Stomach (tissue), 8 donors: ENCODE measurements at regions not wholly inside any gene's neighbourhood (a gene's known extent, or its start where the extent isn't known, plus 50 kb on each side); places are given as distances from the start of the nearest gene placed in this dataset.

Experiments
- DNase-seq, 2 donors: peaks; one replicate each; pipeline versions ENCODE4 v3.0.0 to v3.0.0-alpha.2; 2013 to 2019
- H3K27ac ChIP-seq, 5 donors: fragments of 200-600 bp in 4 of 5; sonication (generic) in 4 of 5; one replicate each; pipeline ENCODE4 v1.5.1; 2013 to 2019; ENCODE audit warnings: mild to moderate bottlenecking in 1 of 5, moderate library complexity in 1 of 5
- H3K27me3 ChIP-seq, 3 donors: fragments of 200-600 bp; sonication (generic); one replicate each; pipeline ENCODE4 v1.5.1; 2017 to 2019; ENCODE audit warnings: mixed run types in 1 of 3
- H3K36me3 ChIP-seq, 4 donors: fragments of 200-600 bp; sonication (generic); 1 replicate in 3 of 4; 2 replicates in 1 of 4; pipeline ENCODE4 v1.5.1; 2016 to 2019
- H3K4me1 ChIP-seq, 4 donors: fragments of 200-600 bp; sonication (generic); one replicate each; pipeline ENCODE4 v1.5.1; 2016 to 2019
- H3K4me3 ChIP-seq, 4 donors: fragments of 200-600 bp; sonication (generic) in 3 of 4; one replicate each; pipeline ENCODE4 v1.5.1; 2016 to 2019; ENCODE audit warnings: mild to moderate bottlenecking in 1 of 4
- H3K9me3 ChIP-seq, 4 donors: fragments of 200-600 bp; sonication (generic); one replicate each; pipeline ENCODE4 v1.5.1; 2016 to 2019
- CTCF ChIP-seq, 7 experiments: fragments of 450-650 bp in 4 of 7; fragments of 200-600 bp in 3 of 7; sonication (generic) in 3 of 7; IDR thresholded peaks; one replicate each; pipeline ENCODE4 v1.5.1; 2016 to 2019; ENCODE audit warnings: antibody characterized with exemption in 7 of 7, control low read depth in 2 of 7, mild to moderate bottlenecking in 1 of 7
- EP300 ChIP-seq: sonication (generic); formaldehyde crosslinking; IDR thresholded peaks from one replicate; pipeline ENCODE4 v1.6.1; 2017; ENCODE audit warnings: antibody characterized with exemption
- POLR2A ChIP-seq, 4 donors: fragments of 450-650 bp; IDR thresholded peaks; one replicate each; pipeline ENCODE4 v1.6.1; 2016; ENCODE audit warnings: antibody characterized with exemption in 4 of 4, control low read depth in 2 of 4, mild to moderate bottlenecking in 1 of 4, moderate library complexity in 1 of 4
- POLR2AphosphoS5 ChIP-seq, 3 donors: sonication (generic); formaldehyde crosslinking; IDR thresholded peaks; one replicate each; pipeline ENCODE4 v1.6.1; 2016; ENCODE audit warnings: antibody characterized with exemption in 3 of 3
- WGBS, 5 donors: extraction: QIAGEN DNeasy Blood & Tissue Kit in 3 of 5; methylation state at CpG; one replicate each; pipeline versions ENCODE4 v1.1.5 to v1.1.7; 2013 to 2018; 5-methylcytosine and 5-hydroxymethylcytosine counted together
- intact Hi-C: fragments of 100-400 bp; cut with DNase I; formaldehyde crosslinking; loops from one replicate; pipeline ENCODE4 v1.15.1; 2023; ENCODE audit warnings: low total_unique reads
- donor health status: healthy with polysubstance abuse.
- donor health status: Bipolar disorder and iron deficiency.
- donor health status: healthy.

DNA sequence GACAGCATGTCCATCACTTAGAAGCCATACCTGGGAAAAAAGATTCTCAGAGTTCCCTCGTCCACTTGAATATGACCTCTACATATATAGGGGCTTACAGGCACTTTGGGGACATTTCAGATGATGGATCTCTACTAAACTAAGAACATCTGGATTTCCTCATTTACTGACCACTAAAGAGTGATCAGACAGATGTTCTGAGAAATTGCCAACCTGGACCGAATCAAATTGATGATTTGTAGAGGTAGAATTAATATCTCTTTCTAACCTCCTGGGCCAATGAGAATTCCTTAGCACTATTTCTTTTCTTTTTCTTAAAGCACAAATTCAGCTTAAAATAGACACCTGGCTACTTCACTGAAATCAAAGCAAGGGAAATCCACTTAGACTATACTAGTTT lies 422.7 kb downstream of the MTRR start:
- WGBS, 5 donors = 78 to 87% (median 81%) methylated on average over 2 of the region's 2 CpGs
- DNase-seq = no peak
- Histone ChIP-seq H3K36me3 (no peaks in the 10 kb centered on the region), H3K27ac (no peak overlapping the region), H3K9me3 (no peaks in the 10 kb centered on the region), H3K4me1 (no peaks in the 10 kb centered on the region), H3K27me3 (no peaks in the 10 kb centered on the region), H3K4me3 (no peak overlapping the region)
- TF ChIP-seq EP300 = no peak
- no peak for TF ChIP-seq POLR2AphosphoS5 (IDR thresholded peaks at IDR 0.05)
- no peak for TF ChIP-seq POLR2A (IDR thresholded peaks at IDR 0.05)
- no peak for TF ChIP-seq CTCF (IDR thresholded peaks at IDR 0.05)
- intact Hi-C loops = no loop called here

GRCh38 chr5:8295141-8295540 lies 426.2 kb downstream of the MTRR start:
- intact Hi-C loops = no loop called here
- TF ChIP-seq CTCF (IDR thresholded peaks at IDR 0.05) (no peak), POLR2A (IDR thresholded peaks at IDR 0.05) (no peak), POLR2AphosphoS5 (IDR thresholded peaks at IDR 0.05) (no peak), EP300 (no peak)

DNA sequence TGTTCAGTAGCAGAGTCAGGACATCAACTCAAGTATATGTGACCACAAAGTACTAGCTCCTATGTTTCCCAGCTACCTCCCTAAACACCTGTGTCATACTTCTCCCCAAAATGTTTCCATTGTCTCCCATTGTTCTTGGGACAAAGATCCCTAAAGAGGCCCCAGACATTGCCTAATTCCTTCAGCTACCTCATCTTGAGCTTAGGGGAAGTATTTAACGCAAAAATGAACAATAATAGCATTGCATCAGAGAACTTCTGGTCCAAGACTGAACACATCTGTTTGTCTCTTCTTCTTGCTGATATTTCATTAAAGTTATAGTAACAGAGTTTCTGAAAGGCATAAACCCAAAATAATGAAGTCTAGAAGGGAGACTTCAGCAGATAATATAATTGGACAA lies 430.8 kb downstream of the MTRR start:
- no peaks in the 10 kb centered on the region for H3K4me1 ChIP-seq
- no peak for DNase-seq
- H3K9me3 ChIP-seq = no peaks in the 10 kb centered on the region
- no peaks in the 10 kb centered on the region for H3K36me3 ChIP-seq
- TF ChIP-seq CTCF (IDR thresholded peaks at IDR 0.05) (no peak), EP300 (no peak), POLR2AphosphoS5 (IDR thresholded peaks at IDR 0.05) (no peak), POLR2A (IDR thresholded peaks at IDR 0.05) (no peak)
- no peak overlapping the region for H3K4me3 ChIP-seq
- intact Hi-C loops = no loop called here
- 55 to 89% (median 80%) methylated on average over 1 of the region's 1 CpG for WGBS, 5 donors
- no peak overlapping the region for H3K27ac ChIP-seq
- no peaks in the 10 kb centered on the region for H3K27me3 ChIP-seq

More at GRCh38 chr5:8295141-8295540, 426.2 kb downstream of the MTRR start:
- no peaks in the 10 kb centered on the region for H3K27me3 ChIP-seq
- H3K4me1 ChIP-seq = no peaks in the 10 kb centered on the region
- no peak overlapping the region for H3K27ac ChIP-seq
- no peak for DNase-seq
- no peak overlapping the region for H3K4me3 ChIP-seq
- H3K9me3 ChIP-seq = no peaks in the 10 kb centered on the region
- H3K36me3 ChIP-seq = no peaks in the 10 kb centered on the region
- WGBS, 5 donors = 35 to 53% (median 40%) methylated on average over 1 of the region's 1 CpG

GRCh38 chr5:8304341-8304740 lies 435.4 kb downstream of the MTRR start:
- no peak for DNase-seq
- intact Hi-C loops = no loop called here
- no peak for TF ChIP-seq EP300
- TF ChIP-seq POLR2AphosphoS5 (IDR thresholded peaks at IDR 0.05) = no peak
- TF ChIP-seq CTCF (IDR thresholded peaks at IDR 0.05) = no peak
- TF ChIP-seq POLR2A (IDR thresholded peaks at IDR 0.05) = no peak
- no peaks in the 10 kb centered on the region for H3K4me1 ChIP-seq
- H3K36me3 ChIP-seq = no peaks in the 10 kb centered on the region
- H3K4me3 ChIP-seq = no peak overlapping the region
- no peak overlapping the region for H3K27ac ChIP-seq
- no peaks in the 10 kb centered on the region for H3K27me3 ChIP-seq
- 54 to 88% (median 62%) methylated on average over 2 of the region's 2 CpGs for WGBS, 5 donors
- peaks cover 0 to 8% (median 0%) of the 10 kb centered on the region in 4 donors for H3K9me3 ChIP-seq
